Psoas muscle (tissue), 7 donors: ENCODE measurements at regions not wholly inside any gene's neighbourhood (a gene's known extent, or its start where the extent isn't known, plus 50 kb on each side); places are given as distances from the start of the nearest gene placed in this dataset.
A peak's percentile ranks its signal among the peaks of the same experiment; 100 is the strongest.

Experiments
- ATAC-seq, 4 donors: fragments of 200-7000 bp; cut with Tn5 transposase; one replicate each; pipeline ENCODE4 v1.9.1; 2020; ENCODE audit warnings: moderate library complexity in 3 of 4, mild to moderate bottlenecking in 2 of 4
- DNase-seq, 2 donors: peaks; one replicate each; pipeline ENCODE4 v3.0.0-alpha.2; 2020
- H3K27ac ChIP-seq: fragments of 200-600 bp; one replicate; pipeline ENCODE4 v1.8.0; 2022
- H3K27me3 ChIP-seq, 3 donors: fragments of 200-600 bp in 1 of 3; one replicate each; pipeline versions ENCODE4 v1.6.1 to v1.8.0; 2013 to 2022; ENCODE audit warnings: low read length in 2 of 3, mild to moderate bottlenecking in 2 of 3, moderate library complexity in 1 of 3; ENCODE audit not compliant: insufficient read depth in 3 of 3
- H3K36me3 ChIP-seq, 2 donors: fragments of 200-600 bp in 1 of 2; one replicate each; pipeline versions ENCODE4 v1.6.1 to v1.8.0; 2013 to 2022; ENCODE audit warnings: low read depth in 1 of 2, mild to moderate bottlenecking in 1 of 2, moderate library complexity in 1 of 2; ENCODE audit not compliant: insufficient read depth in 1 of 2
- H3K4me1 ChIP-seq: fragments of 200-600 bp; one replicate; pipeline ENCODE4 v1.8.0; 2022
- H3K4me3 ChIP-seq: fragments of 200-600 bp; one replicate; pipeline ENCODE4 v1.8.0; 2022; ENCODE audit warnings: mild to moderate bottlenecking
- H3K9me3 ChIP-seq: fragments of 200-600 bp; one replicate; pipeline ENCODE4 v1.8.0; 2022
- CTCF ChIP-seq: fragments of 200-600 bp; IDR thresholded peaks from one replicate; pipeline ENCODE4 v1.8.0; 2022; ENCODE audit warnings: antibody characterized with exemption
- WGBS, 3 donors: extraction: QIAGEN DNeasy Blood & Tissue Kit; methylation state at CpG; one replicate each; pipeline versions ENCODE4 v1.1.6 to v1.1.7; 2013; 5-methylcytosine and 5-hydroxymethylcytosine counted together
- intact Hi-C, 2 donors: fragments of 100-400 bp; cut with DNase I; formaldehyde crosslinking; loops; one replicate each; pipeline versions ENCODE4 v1.11.0 to v1.14.2; 2022
- donor health status: healthy with polysubstance abuse.
- donor health status: DM: no; HTN: no; CAD: no; lungs with moderate emphysema.
- donor health status: Bipolar disorder and iron deficiency.
- donor health status: healthy.
- donor health status: DM: yes; HTN: yes; CAD: no.
- donor health status: DM: no; HTN: no; CAD: no.
- donor health status: DM: yes; HTN: yes; CAD: no.

- intact Hi-C loops: loop anchor here (10.0 kb wide), 1 partner anchor 331 kb away; no protein-coding TSS in a partner anchor
- Histone ChIP-seq H3K27ac (no peak overlapping the region), H3K9me3 (no peaks in the 10 kb centered on the region), H3K27me3 (peaks cover 0 to 12% (median 0%) of the 10 kb centered on the region in 3 donors), H3K4me1 (peaks cover 7% of the 10 kb centered on the region), H3K36me3 (no peaks in the 10 kb centered on the region), H3K4me3 (no peak overlapping the region)
- DNase-seq (no peak), ATAC-seq (peak in 1 of 4 donors; percentile 8)
- no peak for TF ChIP-seq CTCF
- WGBS, 3 donors: 70 to 75% (median 74%) methylated on average over 9 of the region's 9 CpGs
Measured at GRCh38 chr15:31975830-31976229, 54.5 kb upstream of the CHRNA7 start.

GRCh38 chr15:31977138-31977537 lies 53.2 kb upstream of the CHRNA7 start:
- no peak for ATAC-seq
- no peak for TF ChIP-seq CTCF
- Histone ChIP-seq H3K9me3 (no peaks in the 10 kb centered on the region), H3K4me3 (no peak overlapping the region), H3K4me1 (peaks cover 7% of the 10 kb centered on the region), H3K27ac (no peak overlapping the region), H3K36me3 (no peaks in the 10 kb centered on the region), H3K27me3 (peaks cover 0 to 12% (median 0%) of the 10 kb centered on the region in 3 donors)
- WGBS, 3 donors: 59 to 69% (median 60%) methylated on average over 8 of the region's 8 CpGs
- intact Hi-C loops: loop anchor here (10.0 kb wide), 1 partner anchor 332 kb away; no protein-coding TSS in a partner anchor
- no peak for DNase-seq

- Histone ChIP-seq H3K27ac (no peak overlapping the region), H3K4me3 (no peak overlapping the region), H3K4me1 (peaks cover 7% of the 10 kb centered on the region), H3K27me3 (peaks cover 0 to 12% (median 0%) of the 10 kb centered on the region in 3 donors), H3K9me3 (no peaks in the 10 kb centered on the region), H3K36me3 (no peaks in the 10 kb centered on the region)
- intact Hi-C loops: loop anchor here (10.0 kb wide), 1 partner anchor 333 kb away; no protein-coding TSS in a partner anchor
- 23 to 24% (median 24%) methylated on average over 18 to 22 of the region's 22 CpGs for WGBS, 3 donors
- DNase-seq (peak in 1 of 2 donors; percentile 70), ATAC-seq (peak in 3 of 4 donors; percentile 71 to 91 (median 75))
- peak; percentile 77 for TF ChIP-seq CTCF
Measured at GRCh38 chr15:31977812-31978661, 52.3 kb upstream of the CHRNA7 start.
